ENCODE measurements at regions not wholly inside any gene's neighbourhood (a gene's known extent, or its start where the extent isn't known, plus 50 kb on each side); places are given as distances from the start of the nearest gene placed in this dataset.

DNA sequence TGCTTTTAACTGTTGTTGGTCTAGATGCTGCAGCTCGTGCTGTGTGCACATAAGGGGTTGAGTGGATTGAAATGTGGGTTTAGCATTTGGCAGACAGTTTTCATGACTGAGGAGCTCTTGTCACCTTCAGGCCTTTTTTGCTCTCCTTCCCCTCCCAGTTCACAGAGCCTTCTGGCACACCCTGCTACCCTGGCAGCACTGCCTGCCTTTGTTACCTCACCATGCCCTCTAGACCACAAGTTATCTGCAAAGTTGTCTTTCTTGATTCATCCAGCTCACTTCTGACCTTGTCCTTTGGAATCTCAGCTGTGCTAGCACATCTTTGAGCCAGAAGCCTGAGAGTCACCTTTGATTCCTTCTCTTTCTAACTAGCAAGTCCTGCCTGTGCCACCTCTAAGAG is 348.9 kb upstream of the ZFP64 start:
- TF ChIP-seq, protein P1, sequence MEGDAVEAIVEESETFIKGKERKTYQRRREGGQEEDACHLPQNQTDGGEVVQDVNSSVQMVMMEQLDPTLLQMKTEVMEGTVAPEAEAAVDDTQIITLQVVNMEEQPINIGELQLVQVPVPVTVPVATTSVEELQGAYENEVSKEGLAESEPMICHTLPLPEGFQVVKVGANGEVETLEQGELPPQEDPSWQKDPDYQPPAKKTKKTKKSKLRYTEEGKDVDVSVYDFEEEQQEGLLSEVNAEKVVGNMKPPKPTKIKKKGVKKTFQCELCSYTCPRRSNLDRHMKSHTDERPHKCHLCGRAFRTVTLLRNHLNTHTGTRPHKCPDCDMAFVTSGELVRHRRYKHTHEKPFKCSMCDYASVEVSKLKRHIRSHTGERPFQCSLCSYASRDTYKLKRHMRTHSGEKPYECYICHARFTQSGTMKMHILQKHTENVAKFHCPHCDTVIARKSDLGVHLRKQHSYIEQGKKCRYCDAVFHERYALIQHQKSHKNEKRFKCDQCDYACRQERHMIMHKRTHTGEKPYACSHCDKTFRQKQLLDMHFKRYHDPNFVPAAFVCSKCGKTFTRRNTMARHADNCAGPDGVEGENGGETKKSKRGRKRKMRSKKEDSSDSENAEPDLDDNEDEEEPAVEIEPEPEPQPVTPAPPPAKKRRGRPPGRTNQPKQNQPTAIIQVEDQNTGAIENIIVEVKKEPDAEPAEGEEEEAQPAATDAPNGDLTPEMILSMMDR (IDR thresholded peaks at IDR 0.05), result no peak
- TF ChIP-seq EP300 (IDR thresholded peaks at IDR 0.05) (no peak), POLR2AphosphoS5 (IDR thresholded peaks at IDR 0.05) (no peak), POLR2A (IDR thresholded peaks at IDR 0.05) (no peak)

All from gastroesophageal sphincter (tissue), 3 donors.